ENCODE measurements at regions not wholly inside any gene's neighbourhood (a gene's known extent, or its start where the extent isn't known, plus 50 kb on each side); places are given as distances from the start of the nearest gene placed in this dataset.

DNA sequence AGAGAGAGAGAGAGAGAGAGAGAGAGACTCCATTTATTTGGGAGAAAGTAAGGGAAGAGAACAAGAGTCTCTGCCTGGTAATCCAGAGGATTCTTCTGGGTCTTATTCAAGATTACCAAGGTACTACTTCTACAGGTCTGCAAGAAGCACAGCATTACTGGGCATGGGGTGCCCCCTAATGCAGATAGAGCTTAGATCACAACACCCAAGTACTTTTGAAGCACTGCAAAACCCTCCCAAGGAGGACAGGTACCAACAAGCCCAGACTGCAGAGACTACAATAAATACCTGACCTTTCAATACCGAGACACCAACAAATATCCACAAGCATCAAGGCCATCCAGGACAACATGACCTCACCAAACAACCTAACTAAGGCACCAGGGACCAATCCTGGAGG, 94.7 kb upstream of the PHF24 start:
- TF ChIP-seq RAD21 (IDR thresholded peaks at IDR 0.05; ENCODE audit: low read depth) = no peak

DNA sequence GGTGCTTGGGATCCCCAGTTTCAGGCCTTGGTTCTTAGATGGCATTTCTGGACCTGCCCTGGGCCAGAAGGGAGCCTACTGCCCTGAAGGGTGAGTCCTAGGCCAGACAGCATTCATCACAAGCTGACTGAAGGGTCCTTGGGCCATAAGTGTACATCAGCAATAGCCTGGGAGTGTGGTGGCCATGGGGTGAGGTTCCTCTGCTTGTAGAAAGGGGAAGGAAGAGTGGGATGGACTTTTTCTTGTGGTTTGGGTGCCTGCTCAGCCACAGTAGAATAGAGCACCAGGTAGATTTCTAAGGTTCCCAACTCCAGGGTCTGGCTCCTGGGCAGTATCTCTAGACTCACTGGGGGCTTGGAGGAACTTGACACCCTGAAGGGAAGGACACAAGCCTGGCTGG, 95.2 kb upstream of the PHF24 start:
- TF ChIP-seq TAF1 (IDR thresholded peaks at IDR 0.05; ENCODE audit: low read depth) = no peak
- TF ChIP-seq TCF12 (IDR thresholded peaks at IDR 0.05; ENCODE audit: low read depth) = no peak
- no peak for TF ChIP-seq ZBTB7A (IDR thresholded peaks at IDR 0.05; ENCODE audit: low read depth)
- TF ChIP-seq, protein P1, sequence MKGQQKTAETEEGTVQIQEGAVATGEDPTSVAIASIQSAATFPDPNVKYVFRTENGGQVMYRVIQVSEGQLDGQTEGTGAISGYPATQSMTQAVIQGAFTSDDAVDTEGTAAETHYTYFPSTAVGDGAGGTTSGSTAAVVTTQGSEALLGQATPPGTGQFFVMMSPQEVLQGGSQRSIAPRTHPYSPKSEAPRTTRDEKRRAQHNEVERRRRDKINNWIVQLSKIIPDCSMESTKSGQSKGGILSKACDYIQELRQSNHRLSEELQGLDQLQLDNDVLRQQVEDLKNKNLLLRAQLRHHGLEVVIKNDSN (IDR thresholded peaks at IDR 0.05) = no peak
- no peak for TF ChIP-seq RAD21 (IDR thresholded peaks at IDR 0.05; ENCODE audit: low read depth)
- no peak for TF ChIP-seq YY1 (IDR thresholded peaks at IDR 0.05; ENCODE audit: low read depth)
- no peak for TF ChIP-seq NFIC (IDR thresholded peaks at IDR 0.05)

DNA sequence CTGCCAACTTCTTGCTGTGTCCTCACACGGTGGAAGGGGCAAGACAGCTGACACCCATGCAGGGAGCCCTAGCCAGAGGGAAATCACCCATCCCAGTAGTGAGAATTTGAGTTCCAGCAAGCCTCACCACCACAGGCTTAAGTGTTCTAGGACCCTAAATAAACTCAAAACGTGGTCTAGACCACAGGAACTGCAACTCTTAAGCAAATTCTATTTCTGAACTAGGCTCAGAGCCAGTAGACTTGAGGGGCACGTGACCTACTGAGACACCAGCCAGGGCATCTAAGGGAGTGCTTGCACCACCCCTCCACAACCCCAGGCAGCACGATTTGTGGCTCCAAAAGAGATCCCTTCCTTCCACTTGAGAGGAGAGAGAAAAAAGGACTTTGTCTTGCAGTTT, 96.0 kb upstream of the PHF24 start:
- no peak for TF ChIP-seq TCF12 (IDR thresholded peaks at IDR 0.05; ENCODE audit: low read depth)
- TF ChIP-seq, protein P1 (IDR thresholded peaks at IDR 0.05) = peak; percentile 58
- no peak for TF ChIP-seq FOXM1 (IDR thresholded peaks at IDR 0.05; ENCODE audit: borderline replicate concordance, low read depth)
- TF ChIP-seq, protein P2, sequence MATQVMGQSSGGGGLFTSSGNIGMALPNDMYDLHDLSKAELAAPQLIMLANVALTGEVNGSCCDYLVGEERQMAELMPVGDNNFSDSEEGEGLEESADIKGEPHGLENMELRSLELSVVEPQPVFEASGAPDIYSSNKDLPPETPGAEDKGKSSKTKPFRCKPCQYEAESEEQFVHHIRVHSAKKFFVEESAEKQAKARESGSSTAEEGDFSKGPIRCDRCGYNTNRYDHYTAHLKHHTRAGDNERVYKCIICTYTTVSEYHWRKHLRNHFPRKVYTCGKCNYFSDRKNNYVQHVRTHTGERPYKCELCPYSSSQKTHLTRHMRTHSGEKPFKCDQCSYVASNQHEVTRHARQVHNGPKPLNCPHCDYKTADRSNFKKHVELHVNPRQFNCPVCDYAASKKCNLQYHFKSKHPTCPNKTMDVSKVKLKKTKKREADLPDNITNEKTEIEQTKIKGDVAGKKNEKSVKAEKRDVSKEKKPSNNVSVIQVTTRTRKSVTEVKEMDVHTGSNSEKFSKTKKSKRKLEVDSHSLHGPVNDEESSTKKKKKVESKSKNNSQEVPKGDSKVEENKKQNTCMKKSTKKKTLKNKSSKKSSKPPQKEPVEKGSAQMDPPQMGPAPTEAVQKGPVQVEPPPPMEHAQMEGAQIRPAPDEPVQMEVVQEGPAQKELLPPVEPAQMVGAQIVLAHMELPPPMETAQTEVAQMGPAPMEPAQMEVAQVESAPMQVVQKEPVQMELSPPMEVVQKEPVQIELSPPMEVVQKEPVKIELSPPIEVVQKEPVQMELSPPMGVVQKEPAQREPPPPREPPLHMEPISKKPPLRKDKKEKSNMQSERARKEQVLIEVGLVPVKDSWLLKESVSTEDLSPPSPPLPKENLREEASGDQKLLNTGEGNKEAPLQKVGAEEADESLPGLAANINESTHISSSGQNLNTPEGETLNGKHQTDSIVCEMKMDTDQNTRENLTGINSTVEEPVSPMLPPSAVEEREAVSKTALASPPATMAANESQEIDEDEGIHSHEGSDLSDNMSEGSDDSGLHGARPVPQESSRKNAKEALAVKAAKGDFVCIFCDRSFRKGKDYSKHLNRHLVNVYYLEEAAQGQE (IDR thresholded peaks at IDR 0.05; ENCODE audit: low read depth) = no peak
- no peak for TF ChIP-seq TAF1 (IDR thresholded peaks at IDR 0.05; ENCODE audit: low read depth)

DNA sequence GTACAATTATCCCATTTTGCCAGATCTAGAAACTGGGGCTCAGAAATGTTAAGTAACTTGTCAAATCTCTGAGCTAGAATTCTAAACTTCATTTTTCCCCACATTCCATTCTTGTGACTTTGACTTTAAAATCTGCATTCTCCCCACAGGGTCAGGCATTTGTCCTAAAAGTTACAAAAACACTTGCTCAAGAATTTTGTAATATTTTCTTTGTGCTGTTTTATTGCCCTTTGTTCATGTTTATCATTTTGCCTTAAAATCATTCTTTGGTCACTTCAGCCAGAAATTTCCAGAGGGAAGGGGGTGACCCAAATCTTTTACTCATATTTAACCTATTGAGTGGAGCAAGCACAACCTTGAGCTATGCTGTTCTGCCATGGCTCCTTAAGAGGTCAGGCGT, 120.1 kb upstream of the CCL21 start:
- no peak for TF ChIP-seq EP300 (IDR thresholded peaks at IDR 0.05; ENCODE audit: borderline replicate concordance)
- no peak for TF ChIP-seq YY1 (IDR thresholded peaks at IDR 0.05; ENCODE audit: low read depth)
- no peak for TF ChIP-seq EGR1 (IDR thresholded peaks at IDR 0.05)
- no peak for TF ChIP-seq RAD21 (IDR thresholded peaks at IDR 0.05; ENCODE audit: low read depth)
- TF ChIP-seq NFIC (IDR thresholded peaks at IDR 0.05) = no peak
- TF ChIP-seq TAF1 (IDR thresholded peaks at IDR 0.05; ENCODE audit: low read depth) = no peak
- TF ChIP-seq ZBTB7A (IDR thresholded peaks at IDR 0.05; ENCODE audit: low read depth) = no peak
- TF ChIP-seq, protein P1 (IDR thresholded peaks at IDR 0.05) = no peak
- TF ChIP-seq FOXM1 (IDR thresholded peaks at IDR 0.05; ENCODE audit: borderline replicate concordance, low read depth) = no peak
- TF ChIP-seq, protein P2 (IDR thresholded peaks at IDR 0.05; ENCODE audit: low read depth) = no peak
- no peak for TF ChIP-seq CEBPB (IDR thresholded peaks at IDR 0.05)
- TF ChIP-seq CREB1 (IDR thresholded peaks at IDR 0.05; ENCODE audit: low read depth) = no peak

DNA sequence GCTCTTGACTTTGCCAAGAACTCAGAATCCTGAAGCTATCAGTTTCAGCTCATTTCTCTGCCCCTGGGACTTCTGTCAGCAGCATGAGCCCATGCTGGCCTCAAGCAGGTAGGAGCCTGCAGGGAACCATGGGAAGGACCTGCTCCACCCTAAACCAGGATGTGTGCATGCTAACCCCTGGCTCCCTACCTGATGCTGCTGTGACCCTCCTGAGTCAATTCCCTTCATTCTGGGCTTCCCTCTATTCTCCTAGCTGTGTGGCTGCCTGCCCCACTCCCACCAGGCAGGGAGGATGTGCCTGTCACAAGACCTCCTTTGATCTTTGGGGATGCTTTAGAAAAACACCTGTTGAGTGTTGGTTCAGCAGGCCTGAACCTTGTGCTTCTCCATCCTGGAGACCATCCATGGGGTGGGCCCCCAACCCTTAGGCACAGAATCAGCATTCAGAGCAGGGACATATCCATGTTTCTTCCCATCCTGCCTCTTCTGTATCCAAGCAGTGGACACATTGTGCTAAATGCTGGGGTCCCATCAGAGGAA, 117.1 kb upstream of the CCL21 start:
- TF ChIP-seq TCF12 (IDR thresholded peaks at IDR 0.05; ENCODE audit: low read depth) = no peak
- no peak for TF ChIP-seq CEBPB (IDR thresholded peaks at IDR 0.05)
- no peak for TF ChIP-seq RAD21 (IDR thresholded peaks at IDR 0.05; ENCODE audit: low read depth)
- no peak for TF ChIP-seq EGR1 (IDR thresholded peaks at IDR 0.05)

DNA sequence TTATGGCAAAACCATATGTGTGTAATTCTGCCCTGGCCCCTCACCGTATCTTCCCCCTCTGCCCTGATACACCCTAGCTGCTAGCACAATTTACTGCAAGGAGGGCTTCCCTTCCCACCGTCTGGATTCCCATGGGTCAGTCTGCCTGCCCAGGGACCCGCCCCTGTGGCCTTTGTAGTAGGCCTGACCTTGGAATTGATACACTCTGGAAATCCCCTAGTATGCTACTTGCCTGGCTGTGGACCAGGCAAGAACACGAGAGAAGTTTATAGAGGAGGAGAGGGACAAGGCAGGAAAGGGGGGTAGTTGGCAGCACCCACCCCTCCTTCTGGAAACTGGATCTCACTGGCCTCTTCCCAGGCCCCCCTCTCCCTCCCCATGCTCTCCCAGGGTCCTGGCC, 115.8 kb upstream of the CCL21 start:
- no peak for TF ChIP-seq TCF12 (IDR thresholded peaks at IDR 0.05; ENCODE audit: low read depth)
- TF ChIP-seq ZBTB7A (IDR thresholded peaks at IDR 0.05; ENCODE audit: low read depth) = no peak
- TF ChIP-seq RAD21 (IDR thresholded peaks at IDR 0.05; ENCODE audit: low read depth) = no peak
- TF ChIP-seq CREB1 (IDR thresholded peaks at IDR 0.05; ENCODE audit: low read depth) = no peak
- TF ChIP-seq NFIC (IDR thresholded peaks at IDR 0.05) = no peak
- TF ChIP-seq, protein P3, sequence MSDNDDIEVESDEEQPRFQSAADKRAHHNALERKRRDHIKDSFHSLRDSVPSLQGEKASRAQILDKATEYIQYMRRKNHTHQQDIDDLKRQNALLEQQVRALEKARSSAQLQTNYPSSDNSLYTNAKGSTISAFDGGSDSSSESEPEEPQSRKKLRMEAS (IDR thresholded peaks at IDR 0.05) = no peak
- TF ChIP-seq YY1 (IDR thresholded peaks at IDR 0.05; ENCODE audit: low read depth) = no peak
- TF ChIP-seq, protein P1 (IDR thresholded peaks at IDR 0.05) = no peak
- no peak for TF ChIP-seq FOXM1 (IDR thresholded peaks at IDR 0.05; ENCODE audit: borderline replicate concordance, low read depth)
- no peak for TF ChIP-seq EGR1 (IDR thresholded peaks at IDR 0.05)
